Loucy (cell line): ENCODE measurements at regions not wholly inside any gene's neighbourhood (a gene's known extent, or its start where the extent isn't known, plus 50 kb on each side); places are given as distances from the start of the nearest gene placed in this dataset.

Experiments used
- CTCF ChIP-seq: fragments of 200-600 bp; sonication (generic); conservative IDR thresholded peaks from 2 replicates; pipeline ENCODE4 v1.5.1; 2014; ENCODE audit warnings: mild to moderate bottlenecking, antibody characterized with exemption, low read length
- EZH2phosphoT487 ChIP-seq: fragments of 200-600 bp; IDR thresholded peaks from 2 replicates; pipeline ENCODE4 v1.6.1; 2018; ENCODE audit warnings: antibody characterized with exemption, mild to moderate bottlenecking, moderate library complexity, borderline replicate concordance

- TF ChIP-seq CTCF, result no peak
- no peak for TF ChIP-seq EZH2phosphoT487
Measured at GRCh38 chr6:14254505-14254904, 136.9 kb downstream of the CD83 start.
